ENCODE measurements at regions not wholly inside any gene's neighbourhood (a gene's known extent, or its start where the extent isn't known, plus 50 kb on each side); places are given as distances from the start of the nearest gene placed in this dataset.
A peak's percentile ranks its signal among the peaks of the same experiment; 100 is the strongest.
"Not testable (repeated sequence)": the region's sequence is repeated elsewhere in the genome, so short reads cannot be mapped to it uniquely, and the experiment has no call there.

GRCh38 chr10:62491597-62491996 is 117.4 kb downstream of the ZNF365 start:
- peak; percentile 27 for DNase-seq (ENCODE audit: low read depth, low spot score)
- in situ Hi-C loops (cut with HindIII; ENCODE audit: low pct_unique_long_range_greater_than_20kb, low sequenced_read_pairs) = no loop called here

GRCh38 chr10:62492012-62492869 is 118.1 kb downstream of the ZNF365 start:
- peak; percentile 42 for DNase-seq (ENCODE audit: low read depth, low spot score)

GRCh38 chr10:62492870-62493180 is 118.7 kb downstream of the ZNF365 start:
- in situ Hi-C loops (cut with HindIII; ENCODE audit: low pct_unique_long_range_greater_than_20kb, low sequenced_read_pairs) = no loop called here
- DNase-seq (ENCODE audit: low read depth, low spot score) = peak; percentile 7

More at GRCh38 chr10:62492012-62492869, 118.1 kb downstream of the ZNF365 start:
- in situ Hi-C loops (cut with HindIII; ENCODE audit: low pct_unique_long_range_greater_than_20kb, low sequenced_read_pairs) = no loop called here

- in situ Hi-C loops (cut with HindIII; ENCODE audit: low pct_unique_long_range_greater_than_20kb, low sequenced_read_pairs) = no loop called here
Measured at GRCh38 chr10:62496925-62497324, 122.8 kb downstream of the ZNF365 start.

GRCh38 chr10:62498271-62498670 is 124.1 kb downstream of the ZNF365 start:
- in situ Hi-C loops (cut with HindIII; ENCODE audit: low pct_unique_long_range_greater_than_20kb, low sequenced_read_pairs) = no loop called here
- DNase-seq (ENCODE audit: low read depth, low spot score) = peak; percentile 94

More at GRCh38 chr10:62496925-62497324, 122.8 kb downstream of the ZNF365 start:
- DNase-seq (ENCODE audit: low read depth, low spot score) = no peak

GRCh38 chr10:62500116-62500515 is 125.9 kb downstream of the ZNF365 start:
- DNase-seq (ENCODE audit: low read depth, low spot score); in situ Hi-C loops (cut with HindIII; ENCODE audit: low pct_unique_long_range_greater_than_20kb, low sequenced_read_pairs): not testable (repeated sequence)

GRCh38 chr10:62501547-62501946 is 127.4 kb downstream of the ZNF365 start:
- no peak for DNase-seq (ENCODE audit: low read depth, low spot score)
- in situ Hi-C loops (cut with HindIII; ENCODE audit: low pct_unique_long_range_greater_than_20kb, low sequenced_read_pairs) = no loop called here

- in situ Hi-C loops (cut with HindIII; ENCODE audit: low pct_unique_long_range_greater_than_20kb, low sequenced_read_pairs) = no loop called here
- DNase-seq (ENCODE audit: low read depth, low spot score) = no peak
Measured at GRCh38 chr10:62502995-62503613, 128.9 kb downstream of the ZNF365 start.

GRCh38 chr10:62503872-62504271 is 129.7 kb downstream of the ZNF365 start:
- in situ Hi-C loops (cut with HindIII; ENCODE audit: low pct_unique_long_range_greater_than_20kb, low sequenced_read_pairs) = no loop called here
- no peak for DNase-seq (ENCODE audit: low read depth, low spot score)

- no peak for DNase-seq (ENCODE audit: low read depth, low spot score)
- in situ Hi-C loops (cut with HindIII; ENCODE audit: low pct_unique_long_range_greater_than_20kb, low sequenced_read_pairs) = no loop called here
Measured at GRCh38 chr10:62506371-62506770, 132.2 kb downstream of the ZNF365 start.

GRCh38 chr10:62511238-62511637 is 137.1 kb downstream of the ZNF365 start:
- DNase-seq (ENCODE audit: low read depth, low spot score) = no peak
- in situ Hi-C loops (cut with HindIII; ENCODE audit: low pct_unique_long_range_greater_than_20kb, low sequenced_read_pairs) = no loop called here

GRCh38 chr10:62511656-62512055 is 137.5 kb downstream of the ZNF365 start:
- in situ Hi-C loops (cut with HindIII; ENCODE audit: low pct_unique_long_range_greater_than_20kb, low sequenced_read_pairs) = no loop called here
- DNase-seq (ENCODE audit: low read depth, low spot score) = no peak

GRCh38 chr10:62512732-62513475 is 138.7 kb downstream of the ZNF365 start:
- no peak for DNase-seq (ENCODE audit: low read depth, low spot score)
- in situ Hi-C loops (cut with HindIII; ENCODE audit: low pct_unique_long_range_greater_than_20kb, low sequenced_read_pairs) = no loop called here

- in situ Hi-C loops (cut with HindIII; ENCODE audit: low pct_unique_long_range_greater_than_20kb, low sequenced_read_pairs) = no loop called here
- DNase-seq (ENCODE audit: low read depth, low spot score) = no peak
Measured at GRCh38 chr10:62514079-62514693, 140.0 kb downstream of the ZNF365 start.

- in situ Hi-C loops (cut with HindIII; ENCODE audit: low pct_unique_long_range_greater_than_20kb, low sequenced_read_pairs) = no loop called here
- no peak for DNase-seq (ENCODE audit: low read depth, low spot score)
Measured at GRCh38 chr10:62517252-62517651, 143.1 kb downstream of the ZNF365 start.

GRCh38 chr10:62527019-62527827 is 153.1 kb downstream of the ZNF365 start:
- in situ Hi-C loops (cut with HindIII; ENCODE audit: low pct_unique_long_range_greater_than_20kb, low sequenced_read_pairs) = no loop called here
- DNase-seq (ENCODE audit: low read depth, low spot score) = no peak

GRCh38 chr10:62528441-62528840 is 154.3 kb downstream of the ZNF365 start:
- in situ Hi-C loops (cut with HindIII; ENCODE audit: low pct_unique_long_range_greater_than_20kb, low sequenced_read_pairs) = no loop called here
- DNase-seq (ENCODE audit: low read depth, low spot score) = no peak

Data from SK-MEL-5 (cell line).